Gastrocnemius medialis (tissue), 4 donors: ENCODE measurements at regions not wholly inside any gene's neighbourhood (a gene's known extent, or its start where the extent isn't known, plus 50 kb on each side); places are given as distances from the start of the nearest gene placed in this dataset.

Source experiments
- POLR2A ChIP-seq, 2 donors: fragments of 450-650 bp; IDR thresholded peaks; one replicate each; pipeline ENCODE4 v1.6.1; 2017; ENCODE audit warnings: antibody characterized with exemption in 2 of 2, mild to moderate bottlenecking in 2 of 2, moderate library complexity in 2 of 2
- TF ChIP-seq, protein P1 (sequence below), 5 experiments: fragments of 450-650 bp in 3 of 5; fragments of 200-600 bp in 2 of 5; sonication (generic) in 2 of 5; IDR thresholded peaks in 4 of 5; conservative IDR thresholded peaks in 1 of 5; 1 replicate in 4 of 5; 2 replicates in 1 of 5; pipeline ENCODE4 v1.5.1; 2016 to 2019; ENCODE audit warnings: antibody characterized with exemption in 5 of 5, mild to moderate bottlenecking in 3 of 5, moderate library complexity in 3 of 5

DNA sequence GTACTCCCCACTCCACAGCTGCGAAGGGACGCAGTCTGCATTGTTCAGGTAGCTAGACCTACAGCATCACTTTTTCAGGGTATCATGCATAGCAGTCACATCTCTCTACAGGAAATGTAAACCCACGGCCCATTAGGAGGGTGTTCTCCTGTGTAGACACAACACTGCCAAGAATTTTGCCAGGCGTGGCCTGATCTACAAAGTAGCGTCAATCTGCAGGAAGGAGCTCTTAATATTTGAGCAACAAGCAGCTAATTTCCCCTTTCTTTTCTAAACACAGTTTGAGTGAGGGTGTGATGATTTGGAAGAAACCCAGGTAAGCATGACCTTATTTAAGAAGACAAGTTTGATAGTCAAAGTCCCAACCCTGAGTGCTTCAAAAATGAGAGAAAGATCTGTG is 419.0 kb downstream of the GADD45G start:
- TF ChIP-seq, protein P1, sequence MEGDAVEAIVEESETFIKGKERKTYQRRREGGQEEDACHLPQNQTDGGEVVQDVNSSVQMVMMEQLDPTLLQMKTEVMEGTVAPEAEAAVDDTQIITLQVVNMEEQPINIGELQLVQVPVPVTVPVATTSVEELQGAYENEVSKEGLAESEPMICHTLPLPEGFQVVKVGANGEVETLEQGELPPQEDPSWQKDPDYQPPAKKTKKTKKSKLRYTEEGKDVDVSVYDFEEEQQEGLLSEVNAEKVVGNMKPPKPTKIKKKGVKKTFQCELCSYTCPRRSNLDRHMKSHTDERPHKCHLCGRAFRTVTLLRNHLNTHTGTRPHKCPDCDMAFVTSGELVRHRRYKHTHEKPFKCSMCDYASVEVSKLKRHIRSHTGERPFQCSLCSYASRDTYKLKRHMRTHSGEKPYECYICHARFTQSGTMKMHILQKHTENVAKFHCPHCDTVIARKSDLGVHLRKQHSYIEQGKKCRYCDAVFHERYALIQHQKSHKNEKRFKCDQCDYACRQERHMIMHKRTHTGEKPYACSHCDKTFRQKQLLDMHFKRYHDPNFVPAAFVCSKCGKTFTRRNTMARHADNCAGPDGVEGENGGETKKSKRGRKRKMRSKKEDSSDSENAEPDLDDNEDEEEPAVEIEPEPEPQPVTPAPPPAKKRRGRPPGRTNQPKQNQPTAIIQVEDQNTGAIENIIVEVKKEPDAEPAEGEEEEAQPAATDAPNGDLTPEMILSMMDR (IDR thresholded peaks at IDR 0.05 in 4 of 5, conservative IDR thresholded peaks at IDR 0.05 in 1 of 5), result no peak
- no peak for TF ChIP-seq POLR2A (IDR thresholded peaks at IDR 0.05)
